ENCODE measurements at regions not wholly inside any gene's neighbourhood (a gene's known extent, or its start where the extent isn't known, plus 50 kb on each side); places are given as distances from the start of the nearest gene placed in this dataset.
A peak's percentile ranks its signal among the peaks of the same experiment; 100 is the strongest.

- DNase-seq (ENCODE audit: low read depth in 2 of 2): no peak
Observed at GRCh38 chr12:5195691-5196090, 152.0 kb downstream of the KCNA5 start.

GRCh38 chr12:5197131-5197530 is 153.5 kb downstream of the KCNA5 start:
- DNase-seq (ENCODE audit: low read depth in 2 of 2): peak; percentile 91 to 92

GRCh38 chr12:5197656-5198055 is 154.0 kb downstream of the KCNA5 start:
- DNase-seq (ENCODE audit: low read depth in 2 of 2): no peak

GRCh38 chr12:5200278-5201087 is 156.8 kb downstream of the KCNA5 start:
- no peak for DNase-seq (ENCODE audit: low read depth in 2 of 2)

- peak; percentile 57 to 58 for DNase-seq (ENCODE audit: low read depth in 2 of 2)
Observed at GRCh38 chr12:5201554-5202218, 158.0 kb downstream of the KCNA5 start.

- DNase-seq (ENCODE audit: low read depth in 2 of 2): no peak
Observed at GRCh38 chr12:5203274-5203673, 159.6 kb downstream of the KCNA5 start.

- no peak for DNase-seq (ENCODE audit: low read depth in 2 of 2)
Observed at GRCh38 chr12:5203720-5204119, 160.0 kb downstream of the KCNA5 start.

- no peak for DNase-seq (ENCODE audit: low read depth in 2 of 2)
Observed at GRCh38 chr12:5204271-5204670, 160.6 kb downstream of the KCNA5 start.

- no peak for DNase-seq (ENCODE audit: low read depth in 2 of 2)
Observed at GRCh38 chr12:5204831-5205230, 161.2 kb downstream of the KCNA5 start.

- DNase-seq (ENCODE audit: low read depth in 2 of 2): no peak
Observed at GRCh38 chr12:5206401-5207175, 162.9 kb downstream of the KCNA5 start.

- DNase-seq (ENCODE audit: low read depth in 2 of 2): no peak
Observed at GRCh38 chr12:5210179-5210922, 166.7 kb downstream of the KCNA5 start.

- no peak for DNase-seq (ENCODE audit: low read depth in 2 of 2)
Observed at GRCh38 chr12:5210923-5211290, 167.2 kb downstream of the KCNA5 start.

- no peak for DNase-seq (ENCODE audit: low read depth in 2 of 2)
Observed at GRCh38 chr12:5213336-5213735, 169.7 kb downstream of the KCNA5 start.

- DNase-seq (ENCODE audit: low read depth in 2 of 2): no peak
Observed at GRCh38 chr12:5213990-5214389, 170.3 kb downstream of the KCNA5 start.

- no peak for DNase-seq (ENCODE audit: low read depth in 2 of 2)
Observed at GRCh38 chr12:5217936-5218335, 174.3 kb downstream of the KCNA5 start.

GRCh38 chr12:5220099-5220498 is 176.4 kb downstream of the KCNA5 start:
- no peak for DNase-seq (ENCODE audit: low read depth in 2 of 2)

GRCh38 chr12:5220835-5221234 is 177.2 kb downstream of the KCNA5 start:
- no peak for DNase-seq (ENCODE audit: low read depth in 2 of 2)

- no peak for DNase-seq (ENCODE audit: low read depth in 2 of 2)
Observed at GRCh38 chr12:5222011-5222461, 178.4 kb downstream of the KCNA5 start.

GRCh38 chr12:5222729-5223128 is 179.1 kb downstream of the KCNA5 start:
- DNase-seq (ENCODE audit: low read depth in 2 of 2): no peak

GRCh38 chr12:5223881-5224280 is 180.2 kb downstream of the KCNA5 start:
- DNase-seq (ENCODE audit: low read depth in 2 of 2): no peak

GRCh38 chr12:5226581-5226980 is 182.9 kb downstream of the KCNA5 start:
- no peak for DNase-seq (ENCODE audit: low read depth in 2 of 2)
